Endothelial cell of umbilical vein (primary cell): ENCODE measurements at regions not wholly inside any gene's neighbourhood (a gene's known extent, or its start where the extent isn't known, plus 50 kb on each side); places are given as distances from the start of the nearest gene placed in this dataset.

Experiments
- BruUV-seq: library from RNA; stranded (reverse); fragments of 400-500 nt; replicated peaks from 2 replicates; lab custom pipeline; 2021; lab: Mats Ljungman, UMichigan
- CTCF ChIA-PET: fragments of 300-600, 350-600 bp; sonication (Branson Sonifier 250); formaldehyde crosslinking; loops from one replicate; lab custom pipeline; 2021; ENCODE audit warnings: antibody characterized with exemption, inconsistent platforms; lab: Charles Lee
- POLR2A ChIA-PET: fragments of 300-600, 350-600 bp; sonication (Branson Sonifier 250); formaldehyde crosslinking; loops from one replicate; lab custom pipeline; 2021; ENCODE audit warnings: antibody characterized with exemption, inconsistent platforms; lab: Charles Lee
- DNase-seq: peaks from one replicate; pipeline ENCODE4 v3.0.0-alpha.2; 2011; ENCODE audit warnings: low read depth, low spot score
- FAIRE-seq: peaks from 2 replicates; lab custom pipeline; 2011; peaks lifted over from hg19 to GRCh38; lab: Jason Lieb, UNC
- H2AFZ ChIP-seq: 2 replicates; pipeline ENCODE4 v1.6.0; 2012; ENCODE audit warnings: low read depth, low read length, control low read depth, inconsistent platforms
- H3K27ac ChIP-seq: 2 replicates; pipeline ENCODE4 v1.5.1; 2011; ENCODE audit warnings: low read depth, mild to moderate bottlenecking, control low read depth, low read length, moderate library complexity; ENCODE audit not compliant: insufficient read depth
- H3K27me3 ChIP-seq, 2 experiments: 2 replicates each; pipeline versions ENCODE4 v1.6.0 to v1.6.1; 2011; ENCODE audit warnings: low read length in 2 of 2, mixed read lengths in 1 of 2; ENCODE audit not compliant: control insufficient read depth in 2 of 2, insufficient read depth in 2 of 2
- H3K36me3 ChIP-seq, 2 experiments: 2 replicates in 1 of 2; 3 replicates in 1 of 2; pipeline ENCODE4 v1.5.1; 2011; ENCODE audit warnings: low read length in 2 of 2, mild to moderate bottlenecking in 1 of 2, moderate library complexity in 1 of 2; ENCODE audit not compliant: control insufficient read depth in 2 of 2, insufficient read depth in 2 of 2; ENCODE audit errors: extremely low read depth in 1 of 2
- H3K4me1 ChIP-seq: 3 replicates; pipeline ENCODE4 v1.5.1; 2011; ENCODE audit warnings: mild to moderate bottlenecking, low read length; ENCODE audit not compliant: control insufficient read depth, insufficient read depth; ENCODE audit errors: extremely low read depth
- H3K4me2 ChIP-seq: 2 replicates; pipeline ENCODE4 v1.6.1; 2011; ENCODE audit warnings: low read length, control low read depth, mixed read lengths; ENCODE audit not compliant: insufficient read depth
- H3K4me3 ChIP-seq, 3 experiments: fragments of 200-600 bp in 1 of 3; sonication (generic), shearing (Covaris generic) in 1 of 3; replicated peaks in 1 of 3; 2 replicates each; pipeline ENCODE4 v1.5.1; 2011 to 2016; ENCODE audit warnings: control low read depth in 3 of 3, low read length in 3 of 3, mild to moderate bottlenecking in 2 of 3, inconsistent platforms in 1 of 3, low read depth in 1 of 3, moderate library complexity in 1 of 3; ENCODE audit not compliant: insufficient read depth in 1 of 3
- H3K79me2 ChIP-seq: 2 replicates; pipeline ENCODE4 v1.6.0; 2012; ENCODE audit warnings: low read length, inconsistent platforms; ENCODE audit not compliant: control insufficient read depth, insufficient read depth
- H3K9ac ChIP-seq: replicated peaks from 2 replicates; pipeline ENCODE3; 2011; ENCODE audit warnings: low read length, control low read depth; ENCODE audit not compliant: insufficient read depth; ENCODE audit errors: extremely low read depth
- H3K9me1 ChIP-seq: replicated peaks from 3 replicates; pipeline ENCODE4 v1.6.0; 2011; ENCODE audit warnings: mild to moderate bottlenecking, low read length; ENCODE audit not compliant: control insufficient read depth, insufficient read depth; ENCODE audit errors: extremely low read depth
- H3K9me3 ChIP-seq: replicated peaks from 2 replicates; pipeline ENCODE4 v1.5.1; 2012; ENCODE audit warnings: low read length, inconsistent platforms; ENCODE audit not compliant: control insufficient read depth, insufficient read depth
- H4K20me1 ChIP-seq: replicated peaks from 2 replicates; pipeline ENCODE3; 2011; ENCODE audit warnings: mild to moderate bottlenecking, low read length; ENCODE audit not compliant: control insufficient read depth, insufficient read depth; ENCODE audit errors: extremely low read depth
- EZH2 ChIP-seq: IDR thresholded peaks from 2 replicates; pipeline ENCODE4 v1.6.1; 2012; ENCODE audit warnings: borderline replicate concordance, low read depth, mild to moderate bottlenecking, moderate library complexity, low read length, inconsistent platforms; ENCODE audit not compliant: severe bottlenecking
- GATA2 ChIP-seq: IDR thresholded peaks from 2 replicates; pipeline ENCODE4 v1.7.0; 2011; ENCODE audit warnings: low read depth, mild to moderate bottlenecking, moderate library complexity, mixed read lengths, low read length; ENCODE audit not compliant: insufficient read length, insufficient read depth
- JUN ChIP-seq: IDR thresholded peaks from 2 replicates; pipeline ENCODE4 v1.6.1; 2011; ENCODE audit warnings: borderline replicate concordance, low read depth; ENCODE audit not compliant: insufficient read length, insufficient read depth
- MAX ChIP-seq: IDR thresholded peaks from 2 replicates; pipeline ENCODE4 v1.6.1; 2011; ENCODE audit not compliant: insufficient read depth, insufficient read length
- MYC ChIP-seq: IDR thresholded peaks from one replicate; pipeline ENCODE4 v1.6.1; 2011; ENCODE audit warnings: mild to moderate bottlenecking, low read depth, low read length
- POLR2A ChIP-seq: IDR thresholded peaks from 2 replicates; pipeline ENCODE4 v1.6.1; 2012; ENCODE audit warnings: low read depth, mild to moderate bottlenecking, control low read depth, low read length
- POLR2AphosphoS5 ChIP-seq: IDR thresholded peaks from 2 replicates; pipeline ENCODE4 v1.6.1; 2012; ENCODE audit warnings: low read depth, mild to moderate bottlenecking, control low read depth, low read length, moderate library complexity; ENCODE audit not compliant: insufficient read depth
- dilution Hi-C: fragments of 300-500 bp; cut with MboI; formaldehyde crosslinking; loops from one replicate; pipeline ENCODE4 v1.15.0; 2019; ENCODE audit warnings: low sequenced_read_pairs; ENCODE audit not compliant: extremely low pct_ligation_motif_present
- intact Hi-C: fragments of 100-400 bp; cut with micrococcal nuclease; formaldehyde crosslinking; loops from one replicate; pipeline ENCODE4 v1.10.0; 2022

- FAIRE-seq (no peak), DNase-seq (no peak)
- no peak overlapping the region for H3K27ac ChIP-seq
Observed at GRCh38 chr4:137203601-137204000, 328.7 kb downstream of the PCDH18 start.

DNA sequence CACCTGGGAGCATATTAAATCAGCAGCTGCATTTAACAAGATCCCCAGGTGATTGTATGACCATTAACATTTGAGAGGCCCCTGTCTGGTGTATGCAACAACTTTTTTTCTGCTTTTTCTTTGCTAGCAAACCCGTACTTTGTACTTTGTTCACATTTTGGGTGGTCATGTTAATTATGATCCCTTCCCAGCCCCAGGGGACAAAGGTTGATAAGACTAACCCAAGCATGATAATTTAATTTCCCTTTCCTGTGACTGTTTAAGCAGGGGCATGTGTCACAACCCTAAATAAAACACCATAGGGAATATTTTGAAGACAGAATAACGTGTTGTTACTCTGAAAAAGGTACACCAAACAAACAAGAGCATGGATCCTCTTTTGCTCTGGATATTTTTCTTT, 332.0 kb downstream of the PCDH18 start:
- H3K4me3 ChIP-seq: no peak overlapping the region
- ChIA-PET CTCF (no interaction called here), POLR2A (no interaction called here)
- H3K9me3 ChIP-seq: no peaks in the 10 kb centered on the region
- no peak overlapping the region for H3K27ac ChIP-seq
- no peaks in the 10 kb centered on the region for H4K20me1 ChIP-seq
- H3K79me2 ChIP-seq: no peaks in the 10 kb centered on the region
- no peaks in the 10 kb centered on the region for H3K36me3 ChIP-seq
- no peak overlapping the region for H2AFZ ChIP-seq
- no peaks in the 10 kb centered on the region for H3K9me1 ChIP-seq
- H3K9ac ChIP-seq: no peak overlapping the region
- no peak for TF ChIP-seq EZH2
- no peak for TF ChIP-seq GATA2
- TF ChIP-seq JUN: no peak
- TF ChIP-seq MAX: no peak
- BruUV-seq: no TSS peak
- intact Hi-C loops: no loop called here
- H3K27me3 ChIP-seq: no peaks in the 10 kb centered on the region
- H3K4me1 ChIP-seq: no peaks in the 10 kb centered on the region
- DNase-seq: no peak
- dilution Hi-C loops: no loop called here
- no peak for FAIRE-seq
- no peak overlapping the region for H3K4me2 ChIP-seq

More at GRCh38 chr4:137203601-137204000, 328.7 kb downstream of the PCDH18 start:
- H3K36me3 ChIP-seq: no peaks in the 10 kb centered on the region
- no peaks in the 10 kb centered on the region for H3K9me3 ChIP-seq
- no peaks in the 10 kb centered on the region for H3K79me2 ChIP-seq
- dilution Hi-C loops (no loop called here), intact Hi-C loops (no loop called here)
- CTCF ChIA-PET: no interaction called here
- no peak overlapping the region for H2AFZ ChIP-seq
- H3K4me3 ChIP-seq: no peak overlapping the region
- no peak overlapping the region for H3K9ac ChIP-seq
- no peaks in the 10 kb centered on the region for H3K9me1 ChIP-seq
- H3K4me1 ChIP-seq: no peaks in the 10 kb centered on the region
- H4K20me1 ChIP-seq: no peaks in the 10 kb centered on the region
- H3K27me3 ChIP-seq: no peaks in the 10 kb centered on the region
- TF ChIP-seq GATA2 (no peak), EZH2 (no peak), POLR2A (no peak), MYC (no peak), JUN (no peak), MAX (no peak), POLR2AphosphoS5 (no peak)
- POLR2A ChIA-PET: no interaction called here
- H3K4me2 ChIP-seq: no peak overlapping the region
- BruUV-seq: no TSS peak
